ENCODE measurements at regions not wholly inside any gene's neighbourhood (a gene's known extent, or its start where the extent isn't known, plus 50 kb on each side); places are given as distances from the start of the nearest gene placed in this dataset.
"Not testable (repeated sequence)": the region's sequence is repeated elsewhere in the genome, so short reads cannot be mapped to it uniquely, and the experiment has no call there.

DNA sequence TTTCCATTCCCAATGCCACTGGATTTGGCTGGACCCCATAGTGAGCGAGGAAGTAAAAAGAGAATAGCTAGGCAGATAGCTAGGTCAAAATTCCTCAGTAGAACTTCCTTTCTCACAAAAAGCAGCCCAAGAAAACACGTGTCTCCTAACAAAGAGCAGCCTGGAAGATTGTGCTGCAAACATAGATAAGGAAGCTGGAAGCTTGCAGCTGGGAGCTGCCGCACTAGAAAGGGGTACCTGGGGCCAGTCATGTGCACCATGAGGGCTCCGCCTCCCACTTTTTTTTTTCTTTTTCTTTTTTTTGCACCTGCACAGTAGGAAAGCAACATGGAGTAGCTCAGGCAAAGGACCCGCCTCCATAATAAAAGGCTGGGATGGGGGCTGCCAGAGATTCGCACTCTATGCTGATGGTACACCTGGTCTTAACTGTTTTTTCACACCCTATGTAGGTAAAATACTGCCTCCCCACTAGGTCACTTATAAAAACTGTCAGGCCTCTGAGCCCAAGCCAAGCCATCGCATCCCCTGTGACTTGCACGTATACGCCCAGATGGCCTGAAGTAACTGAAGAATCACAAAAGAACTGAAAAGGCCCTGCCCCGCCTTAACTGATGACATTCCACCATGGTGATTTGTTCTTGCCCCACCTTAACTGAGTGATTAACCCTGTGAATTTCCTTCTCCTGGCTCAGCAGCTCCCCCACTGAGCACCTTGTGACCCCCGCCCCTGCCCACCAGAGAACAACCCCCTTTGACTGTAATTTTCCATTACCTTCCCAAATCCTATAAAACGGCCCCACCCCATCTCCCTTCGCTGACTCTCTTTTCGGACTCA lies 521.6 kb downstream of the IRS2 start:
- TF ChIP-seq, protein P1, sequence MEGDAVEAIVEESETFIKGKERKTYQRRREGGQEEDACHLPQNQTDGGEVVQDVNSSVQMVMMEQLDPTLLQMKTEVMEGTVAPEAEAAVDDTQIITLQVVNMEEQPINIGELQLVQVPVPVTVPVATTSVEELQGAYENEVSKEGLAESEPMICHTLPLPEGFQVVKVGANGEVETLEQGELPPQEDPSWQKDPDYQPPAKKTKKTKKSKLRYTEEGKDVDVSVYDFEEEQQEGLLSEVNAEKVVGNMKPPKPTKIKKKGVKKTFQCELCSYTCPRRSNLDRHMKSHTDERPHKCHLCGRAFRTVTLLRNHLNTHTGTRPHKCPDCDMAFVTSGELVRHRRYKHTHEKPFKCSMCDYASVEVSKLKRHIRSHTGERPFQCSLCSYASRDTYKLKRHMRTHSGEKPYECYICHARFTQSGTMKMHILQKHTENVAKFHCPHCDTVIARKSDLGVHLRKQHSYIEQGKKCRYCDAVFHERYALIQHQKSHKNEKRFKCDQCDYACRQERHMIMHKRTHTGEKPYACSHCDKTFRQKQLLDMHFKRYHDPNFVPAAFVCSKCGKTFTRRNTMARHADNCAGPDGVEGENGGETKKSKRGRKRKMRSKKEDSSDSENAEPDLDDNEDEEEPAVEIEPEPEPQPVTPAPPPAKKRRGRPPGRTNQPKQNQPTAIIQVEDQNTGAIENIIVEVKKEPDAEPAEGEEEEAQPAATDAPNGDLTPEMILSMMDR (conservative IDR thresholded peaks at IDR 0.05 in 1 of 2, IDR thresholded peaks at IDR 0.05 in 1 of 2; ENCODE audit: extremely low read depth in 1 of 2, insufficient read depth in 1 of 2, low read depth in 1 of 2, low read length in 2 of 2): not testable (repeated sequence)
- not testable (repeated sequence) for TF ChIP-seq EZH2 (IDR thresholded peaks at IDR 0.05; ENCODE audit: borderline replicate concordance, low read length)

Data from mammary epithelial cell (primary cell).